GM19455 (cell line): ENCODE measurements at regions not wholly inside any gene's neighbourhood (a gene's known extent, or its start where the extent isn't known, plus 50 kb on each side); places are given as distances from the start of the nearest gene placed in this dataset.
"Not testable (repeated sequence)": the region's sequence is repeated elsewhere in the genome, so short reads cannot be mapped to it uniquely, and the experiment has no call there.

Source experiments
- ATAC-seq: cut with Tn5 transposase; IDR thresholded peaks from one replicate; pipeline ENCODE4 v1.9.1; 2021; ENCODE audit not compliant: unreplicated experiment

- not testable (repeated sequence) for ATAC-seq
Measured at GRCh38 chr2:111420074-111420473, 299.4 kb downstream of the BCL2L11 start.

GRCh38 chr2:111420835-111421234, 300.1 kb downstream of the BCL2L11 start:
- ATAC-seq, result not testable (repeated sequence)

GRCh38 chr2:111421949-111422348, 301.2 kb downstream of the BCL2L11 start:
- ATAC-seq, result not testable (repeated sequence)

- not testable (repeated sequence) for ATAC-seq
Measured at GRCh38 chr2:111422562-111422961, 301.8 kb downstream of the BCL2L11 start.

DNA sequence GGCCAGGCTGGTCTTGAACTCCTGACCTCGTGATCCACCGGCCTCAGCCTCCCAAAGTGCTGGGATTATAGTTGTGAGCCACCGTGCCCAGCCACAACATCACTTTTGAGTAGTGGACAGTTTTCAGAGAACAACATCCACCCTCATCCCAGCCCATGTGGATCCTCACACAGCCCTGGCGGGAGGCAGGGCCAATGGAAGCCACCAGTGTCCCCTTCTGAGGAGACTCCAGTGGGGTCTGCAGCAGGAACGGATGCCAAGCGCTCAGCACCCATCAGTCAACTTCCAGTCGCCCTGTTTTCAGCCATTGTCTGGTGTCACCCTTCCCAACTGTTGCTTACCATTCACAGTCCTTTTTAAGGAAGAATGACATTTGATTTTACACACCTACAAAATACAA, 302.5 kb downstream of the BCL2L11 start:
- ATAC-seq, result not testable (repeated sequence)

DNA sequence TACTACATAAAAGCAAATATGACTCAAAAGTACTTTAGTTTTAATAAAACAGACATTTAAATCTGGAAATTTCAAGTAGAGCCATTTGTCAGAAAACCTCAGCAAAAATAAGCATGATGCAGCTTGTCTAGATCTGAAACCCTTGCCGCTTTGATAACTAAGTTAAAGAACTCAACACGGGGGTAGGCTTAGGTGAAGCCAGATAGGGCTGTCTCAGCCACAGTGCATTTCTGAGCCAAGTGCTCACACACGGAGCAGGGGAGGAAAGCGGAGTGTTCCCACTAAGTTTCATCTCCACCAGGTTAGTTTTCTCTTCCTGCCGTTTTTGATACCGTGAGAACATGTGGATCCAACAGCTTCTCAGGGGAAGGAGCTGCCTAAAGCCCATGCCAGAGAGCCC, 303.5 kb downstream of the BCL2L11 start:
- not testable (repeated sequence) for ATAC-seq

DNA sequence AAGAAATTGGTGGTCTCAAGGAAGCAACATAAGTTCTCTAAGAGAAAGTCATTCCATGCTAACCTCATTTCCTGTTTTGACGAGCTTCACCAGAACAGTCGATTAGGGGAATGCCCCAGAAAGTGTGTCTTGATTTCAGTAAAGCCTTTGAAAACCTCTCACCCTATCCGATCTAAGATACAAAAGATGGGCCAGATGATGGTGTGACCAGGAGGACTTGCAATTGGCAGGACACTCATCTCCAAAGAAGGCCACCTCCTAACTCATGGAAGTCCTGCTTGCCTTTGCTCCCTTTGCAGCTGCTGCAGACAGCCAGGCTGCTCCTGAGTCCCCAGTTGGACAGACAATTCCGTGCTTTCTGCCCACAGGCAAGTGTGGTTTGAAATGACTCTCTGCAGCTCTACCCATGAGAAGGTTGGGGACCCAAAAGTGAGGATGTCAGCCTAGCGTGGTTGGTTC, 304.2 kb downstream of the BCL2L11 start:
- ATAC-seq, result not testable (repeated sequence)

- not testable (repeated sequence) for ATAC-seq
Measured at GRCh38 chr2:111425789-111426201, 305.1 kb downstream of the BCL2L11 start.

DNA sequence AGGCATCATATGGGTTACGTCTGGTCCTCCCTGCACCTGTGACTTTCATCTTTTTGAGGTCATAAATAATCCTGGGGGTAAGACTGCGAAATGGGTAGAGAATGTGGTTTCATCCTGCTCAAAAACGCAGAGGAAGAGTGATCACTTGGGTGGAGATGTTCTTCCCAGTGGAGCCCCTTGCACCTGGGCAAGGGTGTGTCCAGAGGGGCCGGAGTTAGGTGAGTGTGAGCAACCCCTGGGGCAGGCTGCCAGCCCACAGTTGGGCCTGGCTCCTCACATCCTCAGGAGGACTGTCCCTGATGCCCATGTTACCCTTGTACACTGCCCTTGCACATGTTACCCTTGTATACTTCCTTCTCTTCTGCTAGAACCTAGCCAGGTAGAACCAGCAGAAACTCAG, 306.6 kb downstream of the BCL2L11 start:
- ATAC-seq, result not testable (repeated sequence)

- not testable (repeated sequence) for ATAC-seq
Measured at GRCh38 chr2:111428915-111429314, 308.2 kb downstream of the BCL2L11 start.

GRCh38 chr2:111429353-111429752, 308.6 kb downstream of the BCL2L11 start:
- ATAC-seq, result not testable (repeated sequence)

- not testable (repeated sequence) for ATAC-seq
Measured at GRCh38 chr2:111430817-111431661, 310.3 kb downstream of the BCL2L11 start.

DNA sequence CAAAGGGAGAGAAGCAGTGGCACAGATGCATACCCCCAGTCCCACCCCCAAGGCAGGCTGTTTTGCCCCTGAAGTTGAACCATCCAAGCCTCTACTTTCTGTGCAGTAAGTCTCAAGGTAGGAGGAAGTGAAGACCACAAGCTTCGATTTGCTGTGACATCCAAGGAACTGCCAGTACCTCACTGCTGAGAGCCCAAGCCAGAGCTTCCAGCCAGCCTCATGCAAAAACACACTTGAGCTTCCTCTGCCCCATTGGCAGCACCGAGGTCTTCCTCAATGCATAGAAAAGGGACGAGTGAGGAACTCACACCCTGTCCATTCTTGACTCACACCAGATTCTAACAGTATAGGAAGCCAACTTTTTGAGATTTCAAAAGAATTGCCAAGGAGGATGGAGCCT, 311.7 kb downstream of the BCL2L11 start:
- ATAC-seq, result not testable (repeated sequence)

DNA sequence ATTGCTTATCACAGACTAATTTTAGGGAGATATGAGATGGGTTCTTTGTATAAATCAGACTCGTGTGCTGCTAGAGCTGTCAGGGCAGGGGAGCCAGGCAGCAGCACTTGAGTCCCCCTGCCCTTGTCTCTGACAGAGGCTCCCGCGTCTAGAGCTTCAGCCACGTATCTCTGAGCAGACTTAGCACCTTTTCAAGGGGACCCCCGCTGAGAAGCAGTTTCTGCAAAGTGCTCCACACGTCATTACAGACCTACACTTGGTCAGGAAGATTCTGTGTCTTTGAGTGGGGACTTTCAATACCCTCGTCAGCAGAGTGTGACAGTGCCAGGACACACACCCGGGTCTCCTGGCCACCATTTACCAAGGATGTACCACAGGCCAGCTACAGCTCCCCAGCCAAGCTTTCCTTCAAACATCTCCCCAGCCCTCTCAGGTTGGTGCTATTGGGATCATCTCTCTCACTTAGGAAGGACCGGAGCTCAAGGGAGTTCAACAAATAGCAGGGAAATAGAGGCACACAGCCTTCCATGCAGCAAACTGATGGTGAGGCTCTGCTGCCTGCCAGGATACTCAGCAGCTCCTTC, 312.3 kb downstream of the BCL2L11 start:
- ATAC-seq, result not testable (repeated sequence)

DNA sequence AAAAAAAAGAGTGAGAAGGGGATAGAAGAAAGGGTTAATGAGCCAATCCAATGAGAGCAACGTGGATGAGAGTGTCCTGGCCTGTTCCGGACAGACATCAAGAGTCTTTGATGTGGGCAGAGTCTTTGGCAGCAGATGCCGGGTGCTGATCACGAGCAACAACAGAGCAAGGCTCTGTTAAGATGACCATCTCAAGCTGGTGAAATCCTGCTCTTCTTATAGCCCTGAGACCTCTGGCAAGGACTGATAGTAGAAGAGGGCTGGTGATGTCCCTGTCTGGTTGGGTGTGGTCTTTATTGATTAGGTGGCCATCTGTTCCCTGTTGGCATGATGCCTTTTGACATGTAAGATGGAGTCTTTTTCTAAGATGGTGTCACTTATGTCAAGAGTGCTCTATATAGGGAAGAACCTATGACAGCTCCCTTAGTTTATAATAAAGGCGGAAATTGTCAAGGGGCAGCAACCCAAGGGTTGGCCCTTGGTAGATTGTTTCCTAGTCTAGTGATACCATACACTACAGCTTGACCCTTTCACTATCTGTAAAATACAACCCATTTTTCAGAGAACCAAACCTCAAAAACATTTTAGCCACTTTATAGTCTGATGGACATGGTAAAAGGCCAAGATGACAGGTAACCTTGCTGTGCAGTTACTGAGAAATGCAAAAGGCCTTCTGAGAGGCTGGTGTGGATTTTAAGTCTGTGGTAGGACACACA, 313.3 kb downstream of the BCL2L11 start:
- not testable (repeated sequence) for ATAC-seq

DNA sequence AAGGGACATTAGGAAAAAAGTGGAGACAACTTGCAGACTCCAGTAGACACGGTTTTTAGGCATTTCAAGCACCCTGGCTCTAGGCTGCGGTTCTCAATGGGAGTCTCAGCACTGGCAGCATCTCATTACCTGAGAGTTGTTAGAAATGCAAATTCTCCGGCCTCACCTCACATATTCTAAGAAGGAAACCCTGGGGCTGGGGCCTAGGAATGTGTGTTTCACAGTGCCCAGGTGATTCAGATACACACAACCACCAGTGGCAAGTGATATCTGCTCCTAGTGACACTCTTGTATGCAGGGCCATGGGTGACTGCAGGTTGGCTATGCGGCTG, 313.9 kb downstream of the BCL2L11 start:
- ATAC-seq, result not testable (repeated sequence)

GRCh38 chr2:111435553-111436310, 315.0 kb downstream of the BCL2L11 start:
- ATAC-seq, result not testable (repeated sequence)

- not testable (repeated sequence) for ATAC-seq
Measured at GRCh38 chr2:111436411-111436810, 315.7 kb downstream of the BCL2L11 start.

- ATAC-seq, result not testable (repeated sequence)
Measured at GRCh38 chr2:111437288-111437990, 316.7 kb downstream of the BCL2L11 start.

DNA sequence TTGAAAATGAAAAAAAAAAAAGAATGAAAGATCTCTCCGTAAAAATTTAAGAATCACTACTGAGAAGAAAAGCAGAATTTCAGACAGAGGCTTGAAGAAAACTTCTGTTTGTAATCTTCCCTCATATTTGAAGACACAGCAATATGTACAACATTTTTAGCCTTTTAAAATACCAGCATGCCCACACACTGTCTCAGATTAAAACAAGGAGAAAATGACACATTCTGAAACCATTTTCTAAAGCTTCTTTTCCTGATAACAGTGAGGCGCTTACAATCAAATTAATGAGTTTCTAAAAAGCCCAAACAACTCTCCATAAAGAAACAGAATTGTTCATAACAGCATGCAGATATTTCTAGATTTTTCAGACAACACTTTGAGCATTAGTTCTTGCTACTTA, 317.4 kb downstream of the BCL2L11 start:
- not testable (repeated sequence) for ATAC-seq
